ENCODE measurements at regions not wholly inside any gene's neighbourhood (a gene's known extent, or its start where the extent isn't known, plus 50 kb on each side); places are given as distances from the start of the nearest gene placed in this dataset.

- no peak for TF ChIP-seq EZH2 (optimal IDR thresholded peaks at IDR 0.05; ENCODE audit: low read depth, low read length)
- TF ChIP-seq, protein P1, sequence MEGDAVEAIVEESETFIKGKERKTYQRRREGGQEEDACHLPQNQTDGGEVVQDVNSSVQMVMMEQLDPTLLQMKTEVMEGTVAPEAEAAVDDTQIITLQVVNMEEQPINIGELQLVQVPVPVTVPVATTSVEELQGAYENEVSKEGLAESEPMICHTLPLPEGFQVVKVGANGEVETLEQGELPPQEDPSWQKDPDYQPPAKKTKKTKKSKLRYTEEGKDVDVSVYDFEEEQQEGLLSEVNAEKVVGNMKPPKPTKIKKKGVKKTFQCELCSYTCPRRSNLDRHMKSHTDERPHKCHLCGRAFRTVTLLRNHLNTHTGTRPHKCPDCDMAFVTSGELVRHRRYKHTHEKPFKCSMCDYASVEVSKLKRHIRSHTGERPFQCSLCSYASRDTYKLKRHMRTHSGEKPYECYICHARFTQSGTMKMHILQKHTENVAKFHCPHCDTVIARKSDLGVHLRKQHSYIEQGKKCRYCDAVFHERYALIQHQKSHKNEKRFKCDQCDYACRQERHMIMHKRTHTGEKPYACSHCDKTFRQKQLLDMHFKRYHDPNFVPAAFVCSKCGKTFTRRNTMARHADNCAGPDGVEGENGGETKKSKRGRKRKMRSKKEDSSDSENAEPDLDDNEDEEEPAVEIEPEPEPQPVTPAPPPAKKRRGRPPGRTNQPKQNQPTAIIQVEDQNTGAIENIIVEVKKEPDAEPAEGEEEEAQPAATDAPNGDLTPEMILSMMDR (IDR thresholded peaks at IDR 0.05; ENCODE audit: low read length) = no peak
Measured at GRCh38 chr7:407721-408539, 111.7 kb downstream of the PDGFA start.
